ENCODE measurements at regions not wholly inside any gene's neighbourhood (a gene's known extent, or its start where the extent isn't known, plus 50 kb on each side); places are given as distances from the start of the nearest gene placed in this dataset.

- no peak for DNase-seq
Measured at GRCh38 chr2:65823511-65823910, 391.1 kb upstream of the SPRED2 start.

- DNase-seq: no peak
Measured at GRCh38 chr2:65820454-65820853, 388.1 kb upstream of the SPRED2 start.

GRCh38 chr2:65819963-65820362 is 387.6 kb upstream of the SPRED2 start:
- no peak for DNase-seq

- DNase-seq: no peak
Measured at GRCh38 chr2:65818873-65819451, 386.6 kb upstream of the SPRED2 start.

- DNase-seq: no peak
Measured at GRCh38 chr2:65813631-65814173, 381.3 kb upstream of the SPRED2 start.

GRCh38 chr2:65812887-65813286 is 380.5 kb upstream of the SPRED2 start:
- DNase-seq: no peak

- DNase-seq: no peak
Measured at GRCh38 chr2:65807942-65808341, 375.5 kb upstream of the SPRED2 start.

- no peak for DNase-seq
Measured at GRCh38 chr2:65804777-65805176, 372.4 kb upstream of the SPRED2 start.

- DNase-seq: peak; percentile 47
Measured at GRCh38 chr2:65802298-65802942, 370.0 kb upstream of the SPRED2 start.

- DNase-seq: no peak
Measured at GRCh38 chr2:65800998-65801397, 368.6 kb upstream of the SPRED2 start.

- no peak for DNase-seq
Measured at GRCh38 chr2:65799141-65799854, 366.9 kb upstream of the SPRED2 start.

GRCh38 chr2:65798641-65799040 is 366.2 kb upstream of the SPRED2 start:
- DNase-seq: no peak

GRCh38 chr2:65794994-65795393 is 362.6 kb upstream of the SPRED2 start:
- DNase-seq: no peak

GRCh38 chr2:65791404-65791975 is 359.1 kb upstream of the SPRED2 start:
- no peak for DNase-seq

- no peak for DNase-seq
Measured at GRCh38 chr2:65790676-65790935, 358.2 kb upstream of the SPRED2 start.

- no peak for DNase-seq
Measured at GRCh38 chr2:65789923-65790675, 357.7 kb upstream of the SPRED2 start.

GRCh38 chr2:65788556-65788955 is 356.2 kb upstream of the SPRED2 start:
- DNase-seq: no peak

GRCh38 chr2:65786765-65787164 is 354.4 kb upstream of the SPRED2 start:
- no peak for DNase-seq

GRCh38 chr2:65786007-65786717 is 353.8 kb upstream of the SPRED2 start:
- no peak for DNase-seq

GRCh38 chr2:65782996-65783650 is 350.7 kb upstream of the SPRED2 start:
- DNase-seq: no peak

GRCh38 chr2:65782186-65782585 is 349.8 kb upstream of the SPRED2 start:
- no peak for DNase-seq

- DNase-seq: no peak
Measured at GRCh38 chr2:65781756-65782155, 349.4 kb upstream of the SPRED2 start.

Data from SHP77 treated with DMSO at 0.1 percent for 48 hours (cell line).